ENCODE measurements at regions not wholly inside any gene's neighbourhood (a gene's known extent, or its start where the extent isn't known, plus 50 kb on each side); places are given as distances from the start of the nearest gene placed in this dataset.

- H3K27ac ChIP-seq (replicated peaks in 1 of 4), result no peak overlapping the region
- WGBS, result 92% methylated on average over 3 of the region's 3 CpGs
- no peaks in the 10 kb centered on the region for H3K4me1 ChIP-seq
- TF ChIP-seq EP300 (IDR thresholded peaks at IDR 0.05) (no peak), POLR2A (IDR thresholded peaks at IDR 0.05; ENCODE audit: low read depth) (no peak), POLR2AphosphoS5 (IDR thresholded peaks at IDR 0.05) (no peak)
- TF ChIP-seq, protein P1, sequence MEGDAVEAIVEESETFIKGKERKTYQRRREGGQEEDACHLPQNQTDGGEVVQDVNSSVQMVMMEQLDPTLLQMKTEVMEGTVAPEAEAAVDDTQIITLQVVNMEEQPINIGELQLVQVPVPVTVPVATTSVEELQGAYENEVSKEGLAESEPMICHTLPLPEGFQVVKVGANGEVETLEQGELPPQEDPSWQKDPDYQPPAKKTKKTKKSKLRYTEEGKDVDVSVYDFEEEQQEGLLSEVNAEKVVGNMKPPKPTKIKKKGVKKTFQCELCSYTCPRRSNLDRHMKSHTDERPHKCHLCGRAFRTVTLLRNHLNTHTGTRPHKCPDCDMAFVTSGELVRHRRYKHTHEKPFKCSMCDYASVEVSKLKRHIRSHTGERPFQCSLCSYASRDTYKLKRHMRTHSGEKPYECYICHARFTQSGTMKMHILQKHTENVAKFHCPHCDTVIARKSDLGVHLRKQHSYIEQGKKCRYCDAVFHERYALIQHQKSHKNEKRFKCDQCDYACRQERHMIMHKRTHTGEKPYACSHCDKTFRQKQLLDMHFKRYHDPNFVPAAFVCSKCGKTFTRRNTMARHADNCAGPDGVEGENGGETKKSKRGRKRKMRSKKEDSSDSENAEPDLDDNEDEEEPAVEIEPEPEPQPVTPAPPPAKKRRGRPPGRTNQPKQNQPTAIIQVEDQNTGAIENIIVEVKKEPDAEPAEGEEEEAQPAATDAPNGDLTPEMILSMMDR (IDR thresholded peaks at IDR 0.05), result no peak
- no peaks in the 10 kb centered on the region for H3K27me3 ChIP-seq
- no peak overlapping the region for H3K4me3 ChIP-seq
- intact Hi-C loops (cut with DNase I), result no loop called here
- no peaks in the 10 kb centered on the region for H3K36me3 ChIP-seq
- peaks cover 0 to 23% (median 14%) of the 10 kb centered on the region in 4 donors for H3K9me3 ChIP-seq
- no peak for DNase-seq (ENCODE audit: extremely low spot score)
These were observed 268.0 kb downstream of the BMP7 start for GRCh38 chr20:56998438-56998837.

DNA sequence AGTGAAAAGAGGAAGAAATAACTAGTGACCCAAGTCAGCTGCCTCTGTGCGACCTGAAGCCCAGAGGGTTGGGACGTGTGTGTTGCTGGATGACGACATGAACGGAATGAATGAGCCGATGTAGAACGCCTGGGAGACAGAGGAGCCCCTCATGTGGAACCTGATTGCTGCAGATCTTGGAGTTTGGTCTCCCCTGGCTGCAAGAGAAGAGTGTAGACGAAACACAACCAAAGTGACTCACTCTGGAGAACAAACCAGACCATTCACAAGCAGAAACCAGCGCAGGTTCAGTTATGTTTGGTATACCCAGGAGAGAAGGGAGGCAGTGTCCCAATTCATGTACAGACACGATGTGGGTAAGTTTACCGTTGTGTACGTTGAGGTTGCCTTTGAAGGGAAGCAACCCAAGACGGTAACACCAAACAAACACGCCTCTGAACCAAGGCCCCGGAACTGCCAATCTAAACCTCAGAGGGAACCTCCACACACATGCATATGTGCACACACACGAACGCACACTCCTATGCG is 265.9 kb downstream of the BMP7 start:
- intact Hi-C loops (cut with DNase I), result no loop called here
- 81% methylated on average over 17 of the region's 17 CpGs for WGBS
- TF ChIP-seq EP300 (IDR thresholded peaks at IDR 0.05) (no peak), POLR2A (IDR thresholded peaks at IDR 0.05; ENCODE audit: low read depth) (no peak), POLR2AphosphoS5 (IDR thresholded peaks at IDR 0.05) (no peak)
- TF ChIP-seq, protein P1 (IDR thresholded peaks at IDR 0.05), result no peak
- no peaks in the 10 kb centered on the region for H3K36me3 ChIP-seq
- H3K27me3 ChIP-seq, result peaks cover 0 to 4% (median 0%) of the 10 kb centered on the region in 4 donors
- peaks cover 0 to 23% (median 14%) of the 10 kb centered on the region in 4 donors for H3K9me3 ChIP-seq
- H3K4me1 ChIP-seq, result no peaks in the 10 kb centered on the region
- no peak overlapping the region for H3K4me3 ChIP-seq
- no peak for DNase-seq (ENCODE audit: extremely low spot score)
- H3K27ac ChIP-seq (replicated peaks in 1 of 4), result no peak overlapping the region

- H3K27ac ChIP-seq (replicated peaks in 1 of 4), result no peak overlapping the region
- no peak for TF ChIP-seq POLR2A (IDR thresholded peaks at IDR 0.05; ENCODE audit: low read depth)
- no peak for TF ChIP-seq POLR2AphosphoS5 (IDR thresholded peaks at IDR 0.05)
- TF ChIP-seq, protein P1 (IDR thresholded peaks at IDR 0.05), result no peak
- 72% methylated on average over 11 of the region's 12 CpGs for WGBS
- peaks cover 0 to 23% (median 14%) of the 10 kb centered on the region in 4 donors for H3K9me3 ChIP-seq
- peaks cover 0 to 4% (median 0%) of the 10 kb centered on the region in 4 donors for H3K27me3 ChIP-seq
- H3K4me3 ChIP-seq, result no peak overlapping the region
- no peak for DNase-seq (ENCODE audit: extremely low spot score)
- intact Hi-C loops (cut with DNase I), result no loop called here
- H3K4me1 ChIP-seq, result no peaks in the 10 kb centered on the region
- H3K36me3 ChIP-seq, result no peaks in the 10 kb centered on the region
These were observed 265.2 kb downstream of the BMP7 start for GRCh38 chr20:57001126-57001767.

DNA sequence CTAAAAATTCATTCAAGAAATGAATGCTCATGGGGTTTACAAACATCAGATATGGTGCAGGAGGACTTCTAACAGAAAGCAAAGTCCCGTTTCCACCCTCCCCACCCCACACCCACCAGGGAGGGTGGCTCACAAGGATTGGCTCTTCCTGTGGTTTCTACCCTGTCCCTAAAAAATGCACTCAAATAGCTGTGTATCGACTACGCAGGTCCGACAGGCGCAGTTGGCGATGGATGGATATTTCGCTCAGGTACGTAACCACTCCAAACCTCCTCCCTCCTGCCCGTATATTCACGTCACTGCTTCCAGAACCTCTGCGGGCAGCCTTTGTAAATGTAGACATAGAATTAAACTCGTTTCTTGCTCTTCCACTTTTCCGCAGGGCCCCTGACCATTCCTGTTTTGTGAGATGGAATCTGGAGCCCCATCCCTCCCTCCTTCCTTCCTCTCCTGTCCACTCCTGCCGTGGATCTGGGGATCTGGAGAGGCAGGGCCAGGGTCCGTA is 264.3 kb downstream of the BMP7 start:
- Histone ChIP-seq H3K27ac (replicated peaks in 1 of 4) (no peak overlapping the region), H3K4me1 (peaks cover 0 to 6% (median 0%) of the 10 kb centered on the region in 4 donors), H3K9me3 (peaks cover 0 to 23% (median 14%) of the 10 kb centered on the region in 4 donors), H3K4me3 (no peak overlapping the region), H3K27me3 (peaks cover 0 to 4% (median 0%) of the 10 kb centered on the region in 4 donors), H3K36me3 (no peaks in the 10 kb centered on the region)
- DNase-seq (ENCODE audit: extremely low spot score), result no peak
- intact Hi-C loops (cut with DNase I), result no loop called here
- WGBS, result 74% methylated on average over 15 of the region's 15 CpGs
- TF ChIP-seq, protein P1 (IDR thresholded peaks at IDR 0.05), result no peak
- TF ChIP-seq POLR2A (IDR thresholded peaks at IDR 0.05; ENCODE audit: low read depth), result no peak
- no peak for TF ChIP-seq EP300 (IDR thresholded peaks at IDR 0.05)
- no peak for TF ChIP-seq POLR2AphosphoS5 (IDR thresholded peaks at IDR 0.05)

Data from esophagus muscularis mucosa (tissue), 4 donors.